HG03064 (cell line): ENCODE measurements at regions not wholly inside any gene's neighbourhood (a gene's known extent, or its start where the extent isn't known, plus 50 kb on each side); places are given as distances from the start of the nearest gene placed in this dataset.
"Not testable (repeated sequence)": the region's sequence is repeated elsewhere in the genome, so short reads cannot be mapped to it uniquely, and the experiment has no call there.

Source experiments
- ATAC-seq: cut with Tn5 transposase; IDR thresholded peaks from one replicate; pipeline ENCODE4 v1.9.1; 2021; ENCODE audit warnings: low read depth; ENCODE audit not compliant: unreplicated experiment

DNA sequence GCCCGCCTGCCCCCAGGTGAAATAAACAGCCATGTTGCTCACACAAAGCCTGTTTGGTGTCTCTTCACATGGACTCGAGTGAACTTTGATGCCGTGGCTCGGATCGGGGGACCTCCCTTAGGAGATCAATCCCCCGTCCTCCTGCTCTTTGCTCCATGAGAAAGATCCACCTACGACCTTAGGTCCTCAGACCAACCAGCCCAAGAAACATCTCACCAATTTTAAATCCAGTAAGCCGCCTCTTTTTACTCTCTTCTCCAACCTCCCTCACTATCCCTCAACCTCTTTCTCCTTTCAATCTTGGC lies 521.0 kb downstream of the IRS2 start:
- not testable (repeated sequence) for ATAC-seq

DNA sequence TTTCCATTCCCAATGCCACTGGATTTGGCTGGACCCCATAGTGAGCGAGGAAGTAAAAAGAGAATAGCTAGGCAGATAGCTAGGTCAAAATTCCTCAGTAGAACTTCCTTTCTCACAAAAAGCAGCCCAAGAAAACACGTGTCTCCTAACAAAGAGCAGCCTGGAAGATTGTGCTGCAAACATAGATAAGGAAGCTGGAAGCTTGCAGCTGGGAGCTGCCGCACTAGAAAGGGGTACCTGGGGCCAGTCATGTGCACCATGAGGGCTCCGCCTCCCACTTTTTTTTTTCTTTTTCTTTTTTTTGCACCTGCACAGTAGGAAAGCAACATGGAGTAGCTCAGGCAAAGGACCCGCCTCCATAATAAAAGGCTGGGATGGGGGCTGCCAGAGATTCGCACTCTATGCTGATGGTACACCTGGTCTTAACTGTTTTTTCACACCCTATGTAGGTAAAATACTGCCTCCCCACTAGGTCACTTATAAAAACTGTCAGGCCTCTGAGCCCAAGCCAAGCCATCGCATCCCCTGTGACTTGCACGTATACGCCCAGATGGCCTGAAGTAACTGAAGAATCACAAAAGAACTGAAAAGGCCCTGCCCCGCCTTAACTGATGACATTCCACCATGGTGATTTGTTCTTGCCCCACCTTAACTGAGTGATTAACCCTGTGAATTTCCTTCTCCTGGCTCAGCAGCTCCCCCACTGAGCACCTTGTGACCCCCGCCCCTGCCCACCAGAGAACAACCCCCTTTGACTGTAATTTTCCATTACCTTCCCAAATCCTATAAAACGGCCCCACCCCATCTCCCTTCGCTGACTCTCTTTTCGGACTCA lies 521.6 kb downstream of the IRS2 start:
- ATAC-seq = not testable (repeated sequence)

DNA sequence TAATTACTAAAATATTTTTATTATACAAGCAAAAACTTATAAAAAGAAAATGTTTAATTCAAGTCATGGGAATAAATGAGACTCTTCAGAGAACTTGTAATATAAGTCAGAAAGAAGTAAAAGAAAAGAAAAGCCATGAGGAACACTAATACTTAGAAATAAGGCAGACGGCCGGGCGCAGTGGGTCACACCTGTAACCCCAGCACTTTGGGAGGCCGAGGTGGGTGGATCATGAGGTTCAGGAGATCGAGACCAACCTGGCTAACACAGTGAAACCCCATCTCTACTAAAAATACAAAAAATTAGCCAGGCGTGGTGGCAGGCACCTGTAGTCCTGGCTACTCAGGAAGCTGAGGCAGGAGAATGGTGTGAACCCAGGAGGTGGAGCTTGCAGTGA lies 528.6 kb downstream of the IRS2 start:
- ATAC-seq = not testable (repeated sequence)
